ENCODE measurements at regions not wholly inside any gene's neighbourhood (a gene's known extent, or its start where the extent isn't known, plus 50 kb on each side); places are given as distances from the start of the nearest gene placed in this dataset.

- TF ChIP-seq CTCF (conservative IDR thresholded peaks at IDR 0.05 in 1 of 2, IDR thresholded peaks at IDR 0.05 in 1 of 2; ENCODE audit: low read depth in 1 of 2, low read length in 2 of 2): no peak
- no peak for TF ChIP-seq EZH2 (IDR thresholded peaks at IDR 0.05; ENCODE audit: low read length, missing control alignments)
Measured at GRCh38 chr1:233547726-233548125, 66.2 kb upstream of the KCNK1 start.

Data from fibroblast of lung (primary cell).